AML-193 (cell line): ENCODE measurements at regions not wholly inside any gene's neighbourhood (a gene's known extent, or its start where the extent isn't known, plus 50 kb on each side); places are given as distances from the start of the nearest gene placed in this dataset.

Source experiments
- DNase-seq, 2 experiments: peaks; one replicate each; lab custom pipeline; 2025; lab: John Stamatoyannopoulos, UW

DNA sequence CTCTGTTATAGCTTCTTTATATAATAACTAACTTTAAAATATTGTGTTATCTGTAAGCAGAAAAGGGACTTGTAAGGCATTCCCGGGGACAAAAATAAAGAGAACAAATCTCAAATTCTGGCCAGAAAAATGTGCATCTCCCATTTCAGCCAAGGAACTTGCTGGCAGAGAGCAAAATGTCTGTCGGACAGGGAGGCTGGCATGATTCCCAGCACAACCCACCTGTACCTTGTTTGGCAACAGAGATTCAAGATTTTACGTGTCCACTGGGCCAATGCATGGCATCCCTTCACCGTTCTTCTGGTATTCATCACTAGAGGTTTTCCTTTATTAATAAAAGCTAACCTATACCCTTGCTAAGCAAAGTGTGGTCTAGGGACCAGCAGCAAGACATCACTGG is 566.6 kb downstream of the PSAT1 start:
- DNase-seq: no peak

DNA sequence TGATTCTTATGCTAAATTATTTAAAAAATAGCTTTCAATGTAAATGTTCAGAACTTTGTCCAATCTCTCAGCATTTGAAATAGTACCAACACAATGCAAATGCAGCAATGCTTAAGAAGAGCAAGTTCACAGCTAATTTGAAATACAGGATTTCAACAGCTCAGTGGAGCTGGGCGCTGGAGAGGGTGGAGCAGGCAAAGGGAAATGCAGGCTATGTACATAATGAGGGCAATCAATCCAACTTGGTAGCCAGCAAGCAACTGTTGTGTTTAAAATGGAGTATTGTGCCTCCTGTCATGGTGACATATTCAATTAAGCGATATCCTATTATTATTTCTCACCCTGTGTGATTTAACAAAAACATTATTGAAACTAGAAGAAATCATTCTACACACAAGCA is 568.8 kb downstream of the PSAT1 start:
- DNase-seq: no peak

DNA sequence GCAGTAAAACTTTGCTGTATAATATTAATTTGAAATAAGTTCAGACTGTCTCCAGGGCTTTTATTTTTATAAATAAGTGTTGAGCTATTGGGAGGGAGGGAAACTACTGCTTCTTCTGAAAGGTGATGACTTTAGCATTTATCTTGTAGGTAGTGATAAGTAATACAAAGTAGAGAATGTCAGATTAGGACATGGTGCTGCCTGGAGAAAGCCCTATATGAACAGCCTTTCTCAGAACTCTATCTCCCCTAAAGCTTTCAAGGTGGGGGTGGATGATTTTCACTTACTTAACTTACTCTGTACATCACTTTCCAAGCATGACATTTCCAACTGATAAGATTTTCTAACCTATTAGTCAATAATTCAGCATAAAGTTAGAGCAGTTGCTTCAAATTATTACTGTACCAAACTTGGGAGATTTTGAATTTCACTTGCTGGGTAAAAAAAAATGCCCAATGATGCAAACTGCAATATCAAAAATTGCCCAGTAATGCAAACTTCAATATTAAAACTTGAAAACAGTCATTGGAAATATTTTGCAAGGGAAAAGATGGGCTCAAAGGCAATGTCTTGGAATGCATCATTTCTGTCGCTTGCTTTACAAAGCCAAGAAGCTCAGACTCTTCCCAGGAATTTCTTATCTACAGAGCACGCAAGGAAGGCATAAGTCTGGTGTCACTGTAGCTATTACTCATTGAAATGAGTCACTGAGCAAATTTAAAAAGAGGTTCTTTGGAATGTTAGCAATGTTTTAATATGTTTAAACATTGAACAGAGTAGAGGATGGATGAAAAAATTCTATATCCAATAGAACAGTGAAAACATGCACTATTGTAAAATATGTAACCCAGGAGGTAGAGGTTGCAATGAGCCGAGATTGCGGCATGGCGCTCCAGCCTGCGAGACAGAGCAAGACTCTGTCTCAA is 569.5 kb downstream of the PSAT1 start:
- DNase-seq: no peak

DNA sequence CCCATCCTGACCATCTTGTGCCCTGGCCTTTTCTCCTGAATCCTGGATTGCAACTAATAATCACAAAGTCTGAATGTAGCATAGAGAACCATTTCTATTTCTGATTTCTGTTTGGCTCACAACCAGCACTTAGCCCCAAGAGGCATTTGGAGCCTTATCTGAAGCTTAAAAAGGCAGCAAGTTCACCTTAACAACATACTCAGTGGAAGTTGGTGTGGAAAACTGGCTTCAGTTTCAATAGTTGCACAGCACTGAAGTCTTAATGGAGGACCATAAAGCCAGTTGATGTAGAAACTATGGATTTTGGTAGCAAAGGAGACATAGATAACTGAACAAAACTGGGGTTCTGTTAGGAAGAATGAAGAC is 574.1 kb downstream of the PSAT1 start:
- no peak for DNase-seq

DNA sequence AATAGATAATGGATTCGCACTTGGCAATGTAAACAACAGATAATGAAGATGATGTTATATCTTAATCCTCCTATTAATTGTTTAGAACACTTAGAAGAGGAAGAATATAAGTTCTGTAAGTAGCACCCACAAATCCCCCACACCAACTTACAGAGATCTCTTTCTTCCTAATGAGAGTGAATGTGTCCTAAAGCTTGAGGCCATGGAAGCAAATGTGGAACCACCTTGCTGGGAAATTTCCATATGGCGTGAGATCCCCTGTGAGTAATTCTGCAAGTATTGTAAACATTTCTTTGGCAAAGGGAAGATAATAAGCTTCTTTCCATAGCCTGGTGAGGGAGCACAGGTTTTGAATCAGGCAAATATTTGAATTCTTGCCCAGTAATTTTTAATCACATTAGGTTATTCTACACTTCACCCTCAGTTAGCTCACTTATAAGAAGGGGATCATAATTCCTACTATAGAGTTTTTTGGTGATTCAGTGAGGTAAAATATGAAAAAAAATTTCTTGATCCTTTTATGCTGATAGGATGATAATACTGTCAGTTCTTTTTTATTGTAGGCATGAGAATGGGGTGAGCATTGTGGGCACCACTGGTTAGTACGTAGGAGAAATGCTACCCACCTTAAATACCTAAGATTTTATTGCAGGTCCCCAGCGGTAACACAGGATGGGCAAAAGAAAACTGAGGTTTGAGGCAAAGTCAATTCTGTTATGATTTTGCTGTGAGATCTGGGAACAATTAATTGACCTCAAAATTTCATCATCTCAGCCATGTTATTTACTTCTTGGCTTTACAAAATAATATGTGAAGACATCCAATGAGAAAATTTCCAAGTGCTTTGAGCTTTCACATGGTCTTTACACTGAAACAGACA is 574.8 kb downstream of the PSAT1 start:
- DNase-seq: no peak

DNA sequence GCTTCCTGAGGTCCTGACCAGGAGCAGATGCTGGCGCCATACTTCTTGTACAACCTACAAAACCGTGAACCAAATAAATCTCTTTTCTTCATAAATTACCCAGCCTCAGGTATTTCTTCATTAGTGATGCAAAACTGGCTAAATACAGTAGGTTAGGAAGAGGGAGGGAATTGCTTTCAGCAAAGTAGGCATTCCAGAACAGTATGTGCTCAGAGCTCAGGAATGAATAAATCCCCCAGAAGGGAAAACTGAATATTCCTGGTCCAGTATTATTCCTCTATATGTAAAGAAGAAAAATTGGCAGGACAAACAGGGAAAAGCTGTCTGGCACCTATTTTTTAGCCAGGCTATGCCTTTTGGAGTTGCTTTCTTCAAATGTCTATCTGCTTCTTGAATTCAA is 577.1 kb downstream of the PSAT1 start:
- no peak for DNase-seq

DNA sequence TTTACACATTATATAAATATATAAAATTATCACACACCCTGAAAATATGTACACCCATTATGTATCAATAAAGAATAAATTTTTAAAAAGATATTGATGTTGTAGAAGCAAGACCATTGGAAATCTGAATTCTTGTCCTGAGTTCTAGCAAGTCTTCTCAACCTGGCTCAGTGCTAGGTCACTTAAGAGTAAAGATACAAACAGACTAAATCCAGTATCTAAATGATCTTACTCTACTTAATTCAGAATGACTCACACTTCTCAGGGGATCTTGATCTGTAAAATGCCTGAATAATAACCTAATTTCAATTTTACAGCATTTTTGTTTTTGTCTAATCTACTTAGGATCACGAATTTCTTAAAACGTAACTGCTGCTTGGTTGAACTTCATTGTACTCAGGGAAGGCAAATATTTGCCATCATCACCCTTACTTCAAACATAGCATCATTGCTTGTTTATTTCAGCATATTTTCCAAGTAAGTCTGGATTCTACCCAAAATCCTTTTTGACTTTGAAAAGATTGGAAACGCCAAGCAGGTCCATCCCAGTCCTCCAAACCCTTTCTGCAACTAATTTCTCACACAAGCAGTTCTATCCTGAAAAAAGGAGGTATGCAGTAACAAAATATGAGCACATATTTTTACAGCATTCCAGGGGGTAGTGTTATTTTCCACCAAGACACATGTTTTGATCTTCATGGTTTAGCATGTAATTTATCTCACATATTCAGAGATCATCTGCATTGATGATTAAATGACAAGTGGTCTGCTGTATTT is 582.6 kb downstream of the PSAT1 start:
- DNase-seq: no peak

DNA sequence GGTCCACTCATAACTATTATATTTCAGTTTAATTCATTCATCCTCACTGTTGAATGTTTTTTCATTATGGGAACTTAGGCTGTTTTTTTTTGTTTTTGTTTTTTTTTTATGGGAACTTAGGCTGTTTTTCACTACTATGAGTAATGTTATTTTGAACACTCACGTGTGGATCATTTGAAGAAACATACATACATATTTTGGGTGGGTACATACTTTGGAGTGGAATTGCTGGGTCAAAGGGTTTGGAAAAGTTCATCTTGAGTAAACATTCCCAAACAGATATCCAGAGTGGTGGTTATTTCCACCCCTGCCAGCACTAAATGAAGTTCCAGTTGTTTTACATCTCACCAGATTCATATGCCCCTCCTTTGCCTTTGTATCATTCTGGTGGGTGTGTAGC is 584.4 kb downstream of the PSAT1 start:
- no peak for DNase-seq

DNA sequence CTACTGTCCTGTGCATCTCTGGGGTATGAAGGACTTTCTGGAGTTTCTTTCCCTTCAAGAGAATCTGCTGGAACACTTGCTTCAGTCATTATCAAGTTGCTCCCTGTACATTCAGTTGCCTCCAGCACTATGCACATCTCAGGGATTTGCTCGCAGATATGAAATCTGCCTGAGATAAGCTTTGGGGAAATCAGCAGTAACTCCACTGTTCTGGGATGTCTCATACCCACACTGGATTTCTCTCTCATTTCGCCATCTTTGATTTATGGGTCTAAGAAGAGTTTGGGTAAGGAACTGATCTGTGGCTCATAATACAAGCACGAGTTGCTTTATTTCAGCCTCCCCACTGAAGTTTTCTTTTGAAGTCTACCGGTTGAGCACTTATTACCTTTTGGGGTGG is 585.6 kb downstream of the PSAT1 start:
- DNase-seq: no peak

DNA sequence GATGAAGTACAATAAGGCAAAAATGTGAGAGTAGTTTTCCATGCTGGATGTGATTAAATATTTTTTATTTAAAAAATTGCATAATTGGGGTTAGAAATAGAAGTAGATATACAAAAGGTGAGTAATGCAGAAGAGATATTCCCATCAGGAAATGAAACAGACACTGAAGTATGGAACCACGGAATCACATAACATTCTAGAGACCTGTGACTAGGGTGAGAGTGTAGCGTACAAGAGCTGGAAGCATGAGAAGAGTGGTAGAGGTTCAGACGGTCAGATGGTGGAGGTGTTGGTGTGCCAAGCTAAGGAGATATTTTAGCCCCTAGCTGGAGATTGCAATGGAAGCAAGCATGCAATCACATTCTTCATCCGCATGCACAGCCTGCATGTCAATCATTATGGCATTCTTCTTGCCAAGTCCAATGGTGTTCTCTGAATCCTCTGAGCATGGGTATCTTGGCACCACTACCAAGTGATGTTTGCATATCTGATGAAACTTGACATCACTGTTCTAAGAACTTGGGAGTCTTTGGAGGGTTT is 587.8 kb downstream of the PSAT1 start:
- DNase-seq: no peak

DNA sequence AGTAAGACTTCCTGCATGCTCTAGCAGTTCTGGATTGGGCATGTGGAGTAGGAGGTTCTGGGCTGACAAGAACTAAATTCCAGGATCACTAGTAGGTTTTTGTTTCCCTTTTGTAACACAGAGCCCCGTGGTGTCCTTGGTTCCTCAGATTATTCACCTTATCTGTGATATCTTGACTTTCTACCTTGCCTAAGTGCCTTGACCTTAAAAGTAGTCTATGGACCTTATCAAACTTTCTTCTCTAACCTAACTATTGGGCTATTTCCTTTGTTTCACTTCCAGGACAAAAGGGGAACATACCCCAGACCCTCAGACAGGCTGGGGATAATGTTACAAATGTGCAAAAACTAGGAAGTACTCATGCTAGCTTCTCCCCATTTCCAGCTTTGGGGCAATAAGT is 595.3 kb downstream of the PSAT1 start:
- no peak for DNase-seq

DNA sequence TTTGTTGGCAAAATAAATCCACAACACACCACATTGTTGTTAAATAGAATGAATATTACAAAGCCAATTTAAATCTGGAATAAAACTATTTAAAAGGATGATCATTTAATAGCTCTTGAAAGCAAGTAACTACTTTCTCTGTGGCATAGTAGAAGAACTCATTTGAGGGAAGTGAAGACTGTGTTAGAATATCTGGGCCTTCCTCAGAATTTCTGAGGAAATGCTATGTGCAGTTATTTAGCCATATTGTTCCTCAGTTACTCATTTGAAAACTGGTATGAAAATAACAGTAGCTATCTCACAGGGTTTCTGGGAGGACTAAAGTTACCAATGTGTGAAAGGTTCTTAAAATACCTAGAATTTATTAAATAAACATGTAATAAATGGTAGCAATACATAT is 595.8 kb downstream of the PSAT1 start:
- DNase-seq: no peak

DNA sequence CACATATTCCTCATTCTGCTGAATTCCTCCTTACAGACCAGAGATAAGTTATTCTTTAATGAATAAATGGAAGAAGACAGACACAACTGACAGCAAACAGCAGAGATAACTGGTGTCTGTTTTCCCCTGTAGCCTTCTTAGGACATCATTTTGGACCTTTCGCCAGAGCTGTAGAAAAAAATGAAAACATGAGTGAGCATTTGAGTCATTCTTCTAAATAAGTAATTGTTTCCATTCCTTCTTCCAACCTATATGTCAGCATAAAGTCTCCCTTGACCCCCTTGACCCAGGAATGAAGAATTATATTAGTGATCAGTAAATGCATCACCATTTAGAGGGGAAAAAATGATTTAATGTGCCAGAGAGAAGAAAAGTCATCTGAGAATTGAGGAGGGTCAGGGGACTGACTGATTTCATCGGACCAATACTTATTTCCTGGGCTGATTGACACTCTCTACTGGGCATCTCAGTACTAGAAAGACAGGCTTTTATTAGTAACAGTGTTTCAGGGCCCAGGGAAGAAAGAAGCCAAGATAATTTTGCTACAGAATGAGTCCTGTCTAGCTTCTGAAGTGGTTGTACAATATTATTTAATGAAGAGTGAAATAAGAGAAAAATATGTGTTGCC is 597.0 kb downstream of the PSAT1 start:
- no peak for DNase-seq

DNA sequence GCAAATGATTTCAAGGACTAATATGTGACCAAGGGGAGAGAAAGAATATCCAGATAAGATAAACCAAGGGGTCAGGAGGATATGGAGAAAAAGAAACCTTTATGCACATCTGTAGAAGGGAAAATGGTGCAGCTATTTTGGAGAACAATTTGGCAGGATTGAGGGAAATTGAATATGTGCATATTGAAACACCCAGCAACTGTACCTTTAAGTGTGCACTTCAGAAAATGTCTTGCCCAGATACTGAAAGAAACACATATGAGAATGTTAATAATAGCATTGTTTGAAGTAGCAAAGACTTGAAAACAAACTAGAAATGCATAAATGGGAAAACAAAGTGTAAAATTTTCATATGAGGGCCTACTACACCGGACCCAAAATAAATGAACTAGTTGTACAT is 599.6 kb downstream of the PSAT1 start:
- DNase-seq: no peak

DNA sequence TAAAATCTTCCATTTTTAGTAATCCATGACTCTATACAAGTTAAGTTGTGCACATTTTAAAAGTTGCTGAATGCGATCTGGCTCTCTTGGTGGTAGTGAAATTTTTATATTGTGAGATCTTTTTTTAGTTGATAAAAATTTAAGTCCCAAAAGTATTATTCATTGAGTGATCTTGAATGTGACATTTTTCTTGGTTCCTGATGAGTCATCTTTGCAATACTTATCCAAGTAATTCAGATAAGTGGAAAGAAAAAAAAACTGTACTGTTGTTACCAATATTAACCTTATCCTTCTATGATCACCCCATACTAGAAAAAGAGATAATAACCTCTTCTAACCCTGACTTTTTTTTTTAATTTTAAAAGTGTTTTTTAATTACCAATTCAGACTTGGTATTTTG is 601.3 kb downstream of the PSAT1 start:
- DNase-seq: no peak

DNA sequence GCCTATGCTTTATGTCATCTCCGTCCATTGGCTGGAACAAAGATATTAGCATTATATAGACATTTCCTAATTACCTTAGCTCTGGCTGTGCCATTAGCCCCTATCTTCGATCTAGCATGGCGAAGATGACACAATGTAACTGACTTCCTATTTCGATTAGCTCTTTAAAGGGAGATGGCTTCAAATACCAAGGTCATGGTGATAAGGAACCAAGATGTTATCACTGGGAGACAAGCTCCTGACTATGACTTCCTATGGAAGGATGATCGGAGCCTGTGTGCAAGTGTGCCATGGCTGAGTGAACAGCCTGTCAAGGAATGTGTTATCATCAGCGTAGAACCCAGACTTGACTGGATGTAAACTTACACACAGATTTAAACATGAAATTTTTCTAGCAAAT is 602.1 kb downstream of the PSAT1 start:
- no peak for DNase-seq

DNA sequence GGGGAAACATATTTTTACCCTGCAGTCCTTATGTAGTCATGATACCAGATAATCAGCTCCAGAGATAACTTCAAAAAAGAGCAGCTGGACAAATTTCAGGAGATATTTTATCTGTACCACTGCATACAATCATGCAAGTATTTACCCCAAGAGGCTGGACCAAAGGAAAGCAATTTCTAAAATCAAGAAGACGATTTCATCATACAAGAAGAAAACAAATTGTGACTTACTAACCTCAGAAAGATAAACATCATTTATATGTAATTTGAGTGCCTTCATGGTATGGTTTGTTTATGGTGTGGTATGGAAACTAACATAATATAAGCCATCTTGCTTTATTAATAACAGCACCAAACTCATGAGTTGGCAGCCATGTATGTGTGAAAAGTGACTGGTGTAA is 603.6 kb downstream of the PSAT1 start:
- no peak for DNase-seq

DNA sequence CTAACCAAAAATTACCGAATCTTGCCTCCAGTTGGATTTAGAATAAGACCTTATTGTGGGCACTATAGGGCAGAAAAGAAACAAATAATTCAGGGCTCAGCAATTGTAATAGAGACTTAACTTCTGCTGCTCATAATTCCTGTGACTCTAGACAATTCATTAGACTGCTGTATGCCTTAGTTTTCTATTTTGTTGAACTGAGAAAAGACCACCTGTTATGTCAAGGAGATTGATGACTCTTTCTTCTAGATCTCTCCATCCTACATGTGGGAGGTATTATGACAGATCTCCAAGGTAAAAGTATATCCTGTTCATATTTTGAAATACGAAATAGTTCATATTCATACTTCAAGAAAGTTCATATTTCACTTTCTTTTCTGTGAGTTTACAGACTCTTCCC is 605.1 kb downstream of the PSAT1 start:
- DNase-seq: no peak

DNA sequence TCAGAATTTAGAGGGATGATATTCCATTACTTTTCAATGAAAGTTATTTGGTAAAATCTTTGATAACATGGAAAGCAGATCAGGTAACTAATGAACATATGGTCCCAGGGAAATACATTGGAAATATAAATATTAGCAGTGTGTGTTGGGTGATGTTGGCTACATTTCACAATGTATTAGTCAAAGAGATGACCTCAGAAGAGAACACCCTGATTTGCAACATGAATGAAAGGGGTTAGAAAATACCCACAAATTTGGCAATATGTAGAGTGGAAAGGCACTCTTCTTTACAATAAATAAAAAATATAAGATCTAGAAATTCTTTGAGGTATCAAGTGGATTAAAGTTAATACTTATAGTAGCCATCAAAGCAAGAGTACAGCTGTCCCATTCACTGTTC is 606.7 kb downstream of the PSAT1 start:
- no peak for DNase-seq

DNA sequence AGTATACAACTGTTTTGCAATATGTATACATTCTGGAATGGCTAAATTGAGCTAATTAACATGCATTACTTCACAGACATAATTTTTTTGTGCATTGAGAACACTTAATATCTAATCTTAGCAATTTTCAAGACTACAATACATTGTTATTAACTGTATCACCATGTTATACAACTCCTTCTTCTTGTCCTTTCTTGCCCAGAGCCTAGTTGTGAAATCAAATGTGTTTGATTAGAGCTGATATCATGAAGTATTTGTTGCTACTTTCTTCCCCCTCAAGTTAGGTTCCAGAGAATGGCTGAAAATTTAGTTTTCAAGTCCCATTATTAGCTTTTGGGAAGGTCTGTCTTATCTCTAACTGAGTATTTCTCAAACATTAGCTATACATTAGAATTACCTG is 607.8 kb downstream of the PSAT1 start:
- DNase-seq: no peak

DNA sequence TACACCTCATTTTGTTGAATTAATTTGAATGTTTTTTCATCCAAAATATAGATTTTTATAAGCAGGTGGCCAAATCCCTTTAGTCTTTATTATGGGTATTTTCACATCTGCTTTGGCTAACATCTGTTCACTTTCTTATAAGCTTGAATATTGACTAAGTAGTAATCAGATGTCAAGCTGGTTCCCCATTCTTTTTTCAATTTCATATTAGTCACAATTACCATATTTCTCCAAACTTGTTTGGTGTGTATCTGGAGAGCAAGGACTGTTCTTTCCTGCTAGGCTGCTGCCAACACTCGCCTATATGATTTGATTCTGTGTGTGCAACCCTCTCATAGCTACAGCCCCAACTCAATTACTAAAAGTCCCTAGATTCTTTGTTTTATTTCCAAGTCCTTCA is 608.5 kb downstream of the PSAT1 start:
- DNase-seq: no peak
